ENCODE measurements at regions not wholly inside any gene's neighbourhood (a gene's known extent, or its start where the extent isn't known, plus 50 kb on each side); places are given as distances from the start of the nearest gene placed in this dataset.

GRCh38 chr17:77484111-77484510 lies 343.3 kb downstream of the SEC14L1 start:
- no peak for DNase-seq (ENCODE audit: low spot score)
- no peak for TF ChIP-seq CTCF (IDR thresholded peaks at IDR 0.05)
- no peaks in the 10 kb centered on the region for H3K9me3 ChIP-seq
- H3K4me3 ChIP-seq, result no peak overlapping the region
- no peak overlapping the region for H3K27ac ChIP-seq
- no peaks in the 10 kb centered on the region for H3K27me3 ChIP-seq
- peaks cover 0 to 5% of the 10 kb centered on the region in 2 donors for H3K4me1 ChIP-seq
- peaks cover 36% of the 10 kb centered on the region for H3K36me3 ChIP-seq

GRCh38 chr17:77485089-77485833 lies 344.5 kb downstream of the SEC14L1 start:
- no peaks in the 10 kb centered on the region for H3K9me3 ChIP-seq
- no peak for DNase-seq (ENCODE audit: low spot score)
- TF ChIP-seq CTCF (IDR thresholded peaks at IDR 0.05), result no peak
- H3K4me3 ChIP-seq, result no peak overlapping the region
- no peak overlapping the region for H3K27ac ChIP-seq
- H3K4me1 ChIP-seq, result peaks cover 0 to 12% of the 10 kb centered on the region in 2 donors
- peaks cover 36% of the 10 kb centered on the region for H3K36me3 ChIP-seq
- H3K27me3 ChIP-seq, result no peaks in the 10 kb centered on the region

DNA sequence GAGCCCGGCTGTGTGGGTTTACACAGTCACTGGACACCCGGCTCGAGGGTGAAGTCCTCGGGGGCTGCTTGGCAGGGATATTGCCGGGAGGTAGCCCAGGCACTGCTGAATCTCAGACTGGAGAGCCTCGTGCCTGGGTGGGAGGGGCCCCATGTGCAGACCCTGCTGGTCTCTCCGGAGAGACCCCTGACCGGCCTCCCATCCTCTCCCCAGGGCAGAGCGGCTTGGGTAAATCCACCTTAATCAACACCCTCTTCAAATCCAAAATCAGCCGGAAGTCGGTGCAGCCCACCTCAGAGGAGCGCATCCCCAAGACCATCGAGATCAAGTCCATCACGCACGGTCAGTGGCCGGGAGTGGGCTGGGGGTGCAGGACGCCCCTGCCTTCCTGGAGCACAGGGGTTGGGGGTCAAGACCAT lies 346.5 kb downstream of the SEC14L1 start:
- TF ChIP-seq CTCF (IDR thresholded peaks at IDR 0.05), result no peak
- Histone ChIP-seq H3K4me3 (no peak overlapping the region), H3K27ac (no peak overlapping the region), H3K4me1 (peaks cover 0 to 19% of the 10 kb centered on the region in 2 donors), H3K9me3 (no peaks in the 10 kb centered on the region), H3K36me3 (peaks cover 46% of the 10 kb centered on the region), H3K27me3 (no peaks in the 10 kb centered on the region)
- DNase-seq (ENCODE audit: low spot score), result no peak

DNA sequence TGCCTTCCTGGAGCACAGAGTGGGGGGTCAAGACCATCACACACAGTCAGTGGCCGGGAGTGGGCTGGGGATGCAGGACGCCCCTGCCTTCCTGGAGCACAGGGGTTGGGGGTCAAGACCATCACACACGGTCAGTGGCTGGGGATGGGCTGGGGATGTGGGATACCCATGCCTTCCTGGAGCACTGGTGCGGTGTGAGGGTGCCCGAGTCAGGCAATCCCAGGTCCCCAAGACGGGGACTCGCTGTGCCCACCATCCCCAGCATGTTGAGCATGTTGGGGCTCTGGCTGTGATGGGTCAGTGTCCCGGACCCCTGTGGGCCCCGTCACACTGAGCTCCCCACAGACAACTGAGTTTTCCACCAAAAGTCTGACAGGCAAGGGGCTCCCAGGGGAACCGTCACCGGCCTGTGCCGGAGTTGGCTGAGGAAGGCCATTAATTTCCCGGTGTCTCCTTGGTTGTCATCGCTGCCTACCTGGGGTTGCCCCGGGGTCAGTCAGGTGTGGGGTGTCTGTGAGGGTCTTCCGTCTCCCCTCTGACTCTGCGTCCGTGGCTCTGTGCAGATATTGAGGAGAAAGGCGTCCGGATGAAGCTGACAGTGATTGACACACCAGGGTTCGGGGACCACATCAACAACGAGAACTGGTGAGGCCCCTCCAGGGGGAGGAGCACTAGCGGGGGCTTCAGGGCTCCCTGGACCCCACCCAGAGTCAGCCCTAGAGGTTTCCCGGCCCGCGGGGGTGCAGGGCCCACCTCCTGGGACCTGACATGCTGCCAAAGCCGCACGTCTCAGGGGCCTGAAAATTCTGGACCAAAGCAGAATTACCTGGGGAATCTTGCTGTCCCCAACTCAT lies 347.1 kb downstream of the SEC14L1 start:
- no peak for TF ChIP-seq CTCF (IDR thresholded peaks at IDR 0.05)
- Histone ChIP-seq H3K4me1 (peaks cover 0 to 19% of the 10 kb centered on the region in 2 donors), H3K27me3 (no peaks in the 10 kb centered on the region), H3K36me3 (peaks cover 46% of the 10 kb centered on the region), H3K27ac (no peak overlapping the region), H3K4me3 (no peak overlapping the region), H3K9me3 (no peaks in the 10 kb centered on the region)
- no peak for DNase-seq (ENCODE audit: low spot score)

DNA sequence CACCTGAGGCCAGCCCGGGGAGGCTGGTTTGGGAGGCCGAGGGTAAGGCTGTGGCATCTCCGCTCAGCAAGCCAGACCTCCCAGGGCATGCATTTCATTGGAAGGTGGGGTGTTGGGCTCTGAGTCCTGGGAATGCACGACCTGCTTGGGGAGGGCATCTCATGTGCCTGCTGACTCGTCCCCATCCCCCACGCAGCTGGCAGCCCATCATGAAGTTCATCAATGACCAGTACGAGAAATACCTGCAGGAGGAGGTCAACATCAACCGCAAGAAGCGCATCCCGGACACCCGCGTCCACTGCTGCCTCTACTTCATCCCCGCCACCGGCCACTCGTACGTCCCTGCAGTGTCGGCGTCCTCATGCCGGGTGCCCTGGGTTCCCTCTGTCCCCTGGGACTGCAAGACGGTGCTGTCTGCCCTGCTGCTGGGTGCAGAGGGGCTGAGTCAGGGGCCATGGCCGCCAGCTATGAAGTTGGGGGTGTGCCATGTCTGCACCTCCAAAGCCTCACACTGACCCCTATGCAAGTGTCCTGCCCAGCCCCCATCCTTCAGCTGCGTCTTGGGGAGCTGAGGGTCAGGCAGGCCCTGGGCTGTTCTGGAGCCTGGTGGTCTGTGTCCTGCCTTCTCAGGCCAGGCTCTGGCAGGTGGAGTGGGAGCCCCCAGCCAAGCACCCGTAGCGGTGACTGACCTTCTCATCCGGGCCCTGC lies 347.9 kb downstream of the SEC14L1 start:
- DNase-seq (ENCODE audit: low spot score), result no peak
- Histone ChIP-seq H3K36me3 (peaks cover 44% of the 10 kb centered on the region), H3K27ac (no peak overlapping the region), H3K4me3 (no peak overlapping the region), H3K27me3 (no peaks in the 10 kb centered on the region), H3K9me3 (no peaks in the 10 kb centered on the region), H3K4me1 (peaks cover 0 to 19% of the 10 kb centered on the region in 2 donors)
- TF ChIP-seq CTCF (IDR thresholded peaks at IDR 0.05), result no peak

Data from right atrium auricular region (tissue), 2 donors.